Epithelial cell of prostate (primary cell): ENCODE measurements at regions not wholly inside any gene's neighbourhood (a gene's known extent, or its start where the extent isn't known, plus 50 kb on each side); places are given as distances from the start of the nearest gene placed in this dataset.

Experiments used
- DNase-seq: peaks from one replicate; pipeline ENCODE4 v3.0.0-alpha.2; 2011; ENCODE audit warnings: low read depth, low spot score
- H3K27ac ChIP-seq: fragments of 450-650 bp; 2 replicates; pipeline ENCODE4 v1.5.1; 2017; ENCODE audit warnings: mild to moderate bottlenecking

GRCh38 chr10:130395248-130395936 lies 259.2 kb downstream of the GLRX3 start:
- no peak for DNase-seq
- H3K27ac ChIP-seq = no peak overlapping the region

- no peak overlapping the region for H3K27ac ChIP-seq
- no peak for DNase-seq
Observed at GRCh38 chr10:130396044-130396443, 259.9 kb downstream of the GLRX3 start.

- DNase-seq = no peak
Observed at GRCh38 chr10:130398090-130398994, 262.2 kb downstream of the GLRX3 start.

GRCh38 chr10:130399425-130399950 lies 263.3 kb downstream of the GLRX3 start:
- no peak for DNase-seq
- no peak overlapping the region for H3K27ac ChIP-seq

More at GRCh38 chr10:130398090-130398994, 262.2 kb downstream of the GLRX3 start:
- no peak overlapping the region for H3K27ac ChIP-seq

- H3K27ac ChIP-seq = no peak overlapping the region
- DNase-seq = no peak
Observed at GRCh38 chr10:130400890-130401289, 264.7 kb downstream of the GLRX3 start.

GRCh38 chr10:130401860-130402765 lies 265.9 kb downstream of the GLRX3 start:
- no peak overlapping the region for H3K27ac ChIP-seq
- no peak for DNase-seq

- H3K27ac ChIP-seq = no peak overlapping the region
- DNase-seq = no peak
Observed at GRCh38 chr10:130403153-130404075, 267.2 kb downstream of the GLRX3 start.

- H3K27ac ChIP-seq = no peak overlapping the region
- DNase-seq = no peak
Observed at GRCh38 chr10:130404476-130405055, 268.4 kb downstream of the GLRX3 start.

GRCh38 chr10:130407052-130407451 lies 270.9 kb downstream of the GLRX3 start:
- no peak for DNase-seq
- no peak overlapping the region for H3K27ac ChIP-seq

- no peak overlapping the region for H3K27ac ChIP-seq
- DNase-seq = no peak
Observed at GRCh38 chr10:130409331-130409730, 273.1 kb downstream of the GLRX3 start.

GRCh38 chr10:130409931-130410330 lies 273.7 kb downstream of the GLRX3 start:
- no peak overlapping the region for H3K27ac ChIP-seq
- no peak for DNase-seq

GRCh38 chr10:130411496-130412085 lies 275.4 kb downstream of the GLRX3 start:
- no peak overlapping the region for H3K27ac ChIP-seq
- no peak for DNase-seq

- no peak overlapping the region for H3K27ac ChIP-seq
- no peak for DNase-seq
Observed at GRCh38 chr10:130412317-130412716, 276.1 kb downstream of the GLRX3 start.

- no peak overlapping the region for H3K27ac ChIP-seq
Observed at GRCh38 chr10:130416334-130417150, 280.4 kb downstream of the GLRX3 start.

GRCh38 chr10:130418731-130419130 lies 282.5 kb downstream of the GLRX3 start:
- no peak for DNase-seq
- no peak overlapping the region for H3K27ac ChIP-seq

More at GRCh38 chr10:130416334-130417150, 280.4 kb downstream of the GLRX3 start:
- DNase-seq = no peak

- H3K27ac ChIP-seq = no peak overlapping the region
- DNase-seq = no peak
Observed at GRCh38 chr10:130421909-130422308, 285.7 kb downstream of the GLRX3 start.
